WERI-Rb-1 (cell line): ENCODE measurements at regions not wholly inside any gene's neighbourhood (a gene's known extent, or its start where the extent isn't known, plus 50 kb on each side); places are given as distances from the start of the nearest gene placed in this dataset.
"Not testable (repeated sequence)": the region's sequence is repeated elsewhere in the genome, so short reads cannot be mapped to it uniquely, and the experiment has no call there.

ENCODE experiments used
- DNase-seq: peaks from one replicate; pipeline ENCODE4 v3.0.0-alpha.2; 2020
- H3K27ac ChIP-seq: fragments of 250-450 bp; sonication (Bioruptor Pico); 2 replicates; pipeline ENCODE4 v1.5.1; 2020; ENCODE audit warnings: mild to moderate bottlenecking, moderate library complexity
- H3K27me3 ChIP-seq: fragments of 250-450 bp; sonication (Bioruptor Pico); 2 replicates; pipeline ENCODE4 v1.5.1; 2021; ENCODE audit warnings: mild to moderate bottlenecking, low read depth, moderate library complexity; ENCODE audit not compliant: insufficient read depth, severe bottlenecking
- H3K36me3 ChIP-seq: fragments of 250-450 bp; sonication (Bioruptor Pico); 2 replicates; pipeline ENCODE4 v1.5.1; 2020; ENCODE audit warnings: mild to moderate bottlenecking, moderate library complexity
- H3K4me3 ChIP-seq: 2 replicates; pipeline ENCODE4 v1.5.1; 2011; ENCODE audit warnings: low read depth, mild to moderate bottlenecking, control low read depth, low read length
- H3K9me3 ChIP-seq: fragments of 250-450 bp; sonication (Bioruptor Pico); 2 replicates; pipeline ENCODE4 v1.5.1; 2021; ENCODE audit warnings: mild to moderate bottlenecking, moderate library complexity; ENCODE audit not compliant: severe bottlenecking
- CTCF ChIP-seq: IDR thresholded peaks from 2 replicates; pipeline ENCODE4 v1.5.1; 2011; ENCODE audit warnings: low read depth, mild to moderate bottlenecking, control low read depth, inconsistent platforms, low read length

DNA sequence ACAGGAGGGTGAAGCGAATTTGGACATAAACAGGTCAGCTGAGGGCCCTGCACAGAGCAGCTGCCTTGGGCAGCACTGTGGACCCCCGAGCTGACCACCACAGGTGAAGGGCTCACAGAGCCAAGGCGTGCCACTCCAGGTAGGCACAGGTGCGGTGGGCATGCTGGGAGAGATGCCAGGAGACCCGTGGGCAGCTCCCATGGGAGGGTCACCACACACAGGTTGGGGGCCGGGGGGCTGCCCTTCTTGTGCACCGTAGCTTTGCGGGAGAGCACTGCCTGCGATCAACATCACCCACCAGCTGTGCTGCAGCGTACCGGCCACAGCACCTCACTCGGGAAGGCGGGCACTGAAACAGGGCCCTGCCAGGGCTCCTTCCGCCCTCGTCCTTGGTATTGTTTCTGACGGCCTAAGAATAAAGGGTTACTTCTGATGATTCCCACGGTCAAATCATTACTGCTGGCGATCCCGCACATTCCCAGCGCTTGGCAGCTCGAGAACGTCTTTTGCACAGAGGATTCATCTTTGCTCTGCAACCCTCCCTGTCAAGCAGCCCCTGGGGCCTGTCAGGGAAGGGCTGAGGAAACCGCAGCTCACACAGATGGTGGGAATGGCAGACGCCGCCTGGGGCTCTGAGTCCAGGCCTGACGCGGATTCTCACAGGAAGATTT, 181.7 kb downstream of the BANP start:
- no peak for TF ChIP-seq CTCF
- no peak for DNase-seq
- Histone ChIP-seq H3K27ac (no peak overlapping the region), H3K27me3 (no peaks in the 10 kb centered on the region), H3K9me3 (no peaks in the 10 kb centered on the region), H3K4me3 (no peak overlapping the region), H3K36me3 (no peaks in the 10 kb centered on the region)

DNA sequence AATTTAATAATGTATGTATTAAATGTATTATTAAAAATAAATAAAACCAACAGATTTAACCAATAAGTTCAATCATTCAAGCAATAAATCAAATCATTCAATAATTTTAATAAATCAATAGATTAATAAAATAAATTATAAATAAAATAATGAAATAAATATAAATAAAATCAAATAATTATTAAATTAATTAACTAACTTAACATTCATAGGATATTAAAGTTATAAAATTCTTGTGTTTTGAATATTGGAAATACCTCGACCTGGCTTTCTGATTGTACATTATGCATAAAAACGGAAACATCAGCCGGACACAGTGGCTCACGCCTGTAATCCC, 182.2 kb downstream of the BANP start:
- H3K27me3 ChIP-seq, result no peaks in the 10 kb centered on the region
- DNase-seq, result no peak
- H3K4me3 ChIP-seq, result no peak overlapping the region
- no peak overlapping the region for H3K27ac ChIP-seq
- H3K9me3 ChIP-seq, result no peaks in the 10 kb centered on the region
- TF ChIP-seq CTCF, result no peak
- no peaks in the 10 kb centered on the region for H3K36me3 ChIP-seq

GRCh38 chr16:88134172-88134898, 183.1 kb downstream of the BANP start:
- H3K4me3 ChIP-seq, H3K9me3 ChIP-seq, H3K27me3 ChIP-seq, H3K36me3 ChIP-seq, H3K27ac ChIP-seq: not testable (repeated sequence)
- peak; percentile 28 for DNase-seq

DNA sequence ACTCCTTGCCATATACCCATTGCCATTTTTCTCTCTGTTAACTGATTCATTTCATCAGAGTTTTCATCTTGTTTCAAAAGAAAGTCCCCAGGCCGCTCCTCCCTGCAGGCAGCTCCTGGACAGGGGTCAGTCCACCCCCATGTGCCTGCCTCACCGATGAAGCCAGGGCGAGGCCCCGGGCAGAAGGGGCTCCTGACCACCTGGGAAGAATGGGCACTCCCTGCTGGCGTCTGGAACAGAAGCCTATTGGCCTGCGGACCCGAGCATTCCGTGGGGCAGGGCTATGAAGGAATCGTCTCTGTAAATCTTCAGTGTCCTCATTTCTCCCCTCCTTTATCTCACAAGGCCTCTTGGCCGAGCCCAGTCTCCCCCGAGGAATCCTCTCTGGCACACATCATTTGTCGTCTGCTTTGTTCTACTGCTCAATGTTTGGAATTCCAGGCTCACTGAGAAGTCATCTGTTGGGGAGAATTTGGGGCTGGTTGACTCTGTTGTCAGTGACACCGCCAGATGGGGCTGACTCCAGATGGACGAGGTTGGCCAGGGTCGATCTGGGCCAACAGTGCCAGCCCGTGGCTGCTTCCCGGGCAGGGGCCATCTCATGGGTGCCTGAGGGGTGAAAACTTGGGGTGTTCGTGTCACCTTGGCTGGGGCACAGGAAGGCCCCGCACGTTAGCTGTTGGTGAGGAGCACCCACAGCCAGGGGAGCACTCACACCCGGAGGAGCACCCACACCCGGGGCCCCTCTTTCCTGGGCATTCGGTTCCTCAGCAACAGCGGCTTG, 183.9 kb downstream of the BANP start:
- H3K9me3 ChIP-seq, H3K27me3 ChIP-seq, H3K36me3 ChIP-seq, H3K4me3 ChIP-seq: not testable (repeated sequence)
- peak; percentile 14 for DNase-seq
- peak overlapping the region; percentile 43 for H3K27ac ChIP-seq

DNA sequence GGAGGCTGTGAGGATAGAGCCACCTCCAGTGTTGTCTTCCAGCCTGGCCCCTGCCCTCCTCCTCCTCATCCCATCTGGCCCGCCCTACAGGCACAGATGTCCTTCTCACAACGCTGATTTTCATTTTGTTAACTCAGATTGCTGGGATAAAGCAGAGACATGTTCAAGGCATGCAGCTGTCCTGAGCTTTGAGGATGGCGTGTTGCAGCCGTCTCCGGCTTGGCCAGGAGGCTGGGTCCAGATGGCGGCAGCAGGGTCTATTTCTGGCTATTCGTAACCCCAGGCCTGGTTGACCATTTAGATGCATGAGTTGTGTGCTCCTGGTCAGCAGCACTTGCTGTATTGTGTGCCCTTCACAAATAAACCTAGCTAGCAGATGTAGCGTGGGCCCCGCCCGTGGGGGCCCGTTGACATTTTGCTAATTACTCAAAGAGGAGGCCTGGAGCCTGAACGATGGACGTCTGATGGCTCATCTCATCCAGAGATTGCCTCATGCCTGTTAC, 185.0 kb downstream of the BANP start:
- not testable (repeated sequence) for H3K36me3 ChIP-seq, H3K9me3 ChIP-seq, H3K27me3 ChIP-seq, H3K4me3 ChIP-seq
- peak overlapping the region; percentile 90 for H3K27ac ChIP-seq
- peak; percentile 51 for DNase-seq

DNA sequence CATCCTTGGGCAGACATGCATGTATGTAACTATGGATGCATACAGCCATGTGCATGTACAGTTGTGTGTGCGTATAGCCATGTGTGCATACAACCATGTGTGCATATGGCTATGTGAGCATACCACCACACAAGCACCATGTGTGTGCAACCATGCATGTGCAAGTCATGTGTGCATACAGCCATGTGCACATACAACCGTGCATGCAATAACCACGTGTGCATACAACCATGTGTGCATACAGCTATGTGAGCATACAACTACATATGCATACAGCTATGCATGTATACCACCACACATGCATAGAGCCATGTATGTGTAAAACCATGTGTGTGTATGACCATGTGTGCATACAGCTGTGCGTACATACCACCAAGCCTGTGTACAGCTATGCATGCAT, 185.7 kb downstream of the BANP start:
- peak overlapping the region; percentile 90 for H3K27ac ChIP-seq
- not testable (repeated sequence) for DNase-seq, H3K4me3 ChIP-seq, H3K27me3 ChIP-seq, H3K9me3 ChIP-seq, H3K36me3 ChIP-seq

DNA sequence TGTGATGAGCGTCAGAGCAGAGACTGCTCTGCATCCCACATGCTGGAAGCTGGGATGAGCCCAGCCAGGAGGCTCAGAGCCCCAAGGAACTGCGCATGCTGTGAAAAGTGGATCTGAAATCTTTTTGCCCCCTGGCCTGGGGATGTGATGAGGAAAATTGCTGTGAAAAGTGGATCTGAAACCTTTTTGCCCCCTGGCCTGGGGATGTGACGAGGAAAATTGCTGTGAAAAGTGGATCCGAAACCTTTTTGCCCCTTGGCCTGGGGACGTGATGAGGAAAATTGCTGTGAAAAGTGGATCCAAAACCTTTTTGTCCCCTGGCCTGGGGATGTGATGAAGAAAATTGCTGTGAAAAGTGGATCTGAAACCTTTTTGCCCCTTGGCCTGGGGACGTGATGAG, 187.9 kb downstream of the BANP start:
- H3K36me3 ChIP-seq, H3K27ac ChIP-seq, DNase-seq, H3K27me3 ChIP-seq, H3K4me3 ChIP-seq, H3K9me3 ChIP-seq: not testable (repeated sequence)

DNA sequence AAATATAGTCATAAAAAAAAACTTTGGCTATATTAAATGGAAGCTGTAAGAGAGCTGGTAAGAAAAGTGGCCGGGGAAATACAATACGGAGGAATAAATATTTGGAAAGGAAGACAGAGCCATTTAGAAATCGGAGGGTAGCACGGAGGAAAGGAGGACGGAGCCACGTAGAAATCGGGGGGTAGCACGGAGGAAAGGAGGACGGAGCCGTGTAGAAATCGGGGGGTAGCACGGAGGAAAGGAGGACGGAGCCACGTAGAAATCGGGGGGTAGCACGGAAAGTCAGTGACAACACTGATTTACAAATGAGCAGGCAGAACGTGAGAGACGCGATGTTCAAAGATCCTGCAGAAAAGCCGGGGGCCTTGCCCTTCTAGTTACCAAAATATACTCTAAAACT, 189.0 kb downstream of the BANP start:
- not testable (repeated sequence) for H3K4me3 ChIP-seq, H3K9me3 ChIP-seq, DNase-seq, H3K27me3 ChIP-seq, H3K27ac ChIP-seq, H3K36me3 ChIP-seq
